ENCODE measurements at regions not wholly inside any gene's neighbourhood (a gene's known extent, or its start where the extent isn't known, plus 50 kb on each side); places are given as distances from the start of the nearest gene placed in this dataset.

GRCh38 chr4:107472265-107472948, 247.6 kb downstream of the PAPSS1 start:
- no peak for DNase-seq (ENCODE audit: extremely low read depth, low read depth)
- TF ChIP-seq, protein P1, sequence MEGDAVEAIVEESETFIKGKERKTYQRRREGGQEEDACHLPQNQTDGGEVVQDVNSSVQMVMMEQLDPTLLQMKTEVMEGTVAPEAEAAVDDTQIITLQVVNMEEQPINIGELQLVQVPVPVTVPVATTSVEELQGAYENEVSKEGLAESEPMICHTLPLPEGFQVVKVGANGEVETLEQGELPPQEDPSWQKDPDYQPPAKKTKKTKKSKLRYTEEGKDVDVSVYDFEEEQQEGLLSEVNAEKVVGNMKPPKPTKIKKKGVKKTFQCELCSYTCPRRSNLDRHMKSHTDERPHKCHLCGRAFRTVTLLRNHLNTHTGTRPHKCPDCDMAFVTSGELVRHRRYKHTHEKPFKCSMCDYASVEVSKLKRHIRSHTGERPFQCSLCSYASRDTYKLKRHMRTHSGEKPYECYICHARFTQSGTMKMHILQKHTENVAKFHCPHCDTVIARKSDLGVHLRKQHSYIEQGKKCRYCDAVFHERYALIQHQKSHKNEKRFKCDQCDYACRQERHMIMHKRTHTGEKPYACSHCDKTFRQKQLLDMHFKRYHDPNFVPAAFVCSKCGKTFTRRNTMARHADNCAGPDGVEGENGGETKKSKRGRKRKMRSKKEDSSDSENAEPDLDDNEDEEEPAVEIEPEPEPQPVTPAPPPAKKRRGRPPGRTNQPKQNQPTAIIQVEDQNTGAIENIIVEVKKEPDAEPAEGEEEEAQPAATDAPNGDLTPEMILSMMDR (IDR thresholded peaks at IDR 0.05; ENCODE audit: low read depth, low read length), result no peak

DNA sequence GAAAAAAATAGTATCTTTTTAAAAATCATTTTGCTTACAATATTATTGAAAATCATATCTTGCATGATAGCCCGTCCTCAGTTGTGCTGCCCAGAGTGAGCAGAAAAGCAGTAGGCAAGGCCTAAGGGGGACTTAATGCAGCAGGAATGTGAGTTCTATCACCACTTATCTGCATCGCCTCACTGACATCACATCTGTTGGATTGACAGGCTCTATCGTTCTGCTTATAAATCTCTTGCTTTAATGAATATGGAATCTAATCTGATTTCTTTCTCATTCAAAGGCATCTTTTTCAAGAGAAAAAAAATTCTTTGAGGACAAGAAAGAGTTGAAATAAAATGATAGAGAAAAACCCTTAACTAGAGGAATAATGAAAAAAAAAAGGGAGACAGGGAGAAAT, 249.9 kb downstream of the PAPSS1 start:
- DNase-seq (ENCODE audit: extremely low read depth, low read depth), result no peak
- TF ChIP-seq, protein P1 (IDR thresholded peaks at IDR 0.05; ENCODE audit: low read depth, low read length), result no peak

DNA sequence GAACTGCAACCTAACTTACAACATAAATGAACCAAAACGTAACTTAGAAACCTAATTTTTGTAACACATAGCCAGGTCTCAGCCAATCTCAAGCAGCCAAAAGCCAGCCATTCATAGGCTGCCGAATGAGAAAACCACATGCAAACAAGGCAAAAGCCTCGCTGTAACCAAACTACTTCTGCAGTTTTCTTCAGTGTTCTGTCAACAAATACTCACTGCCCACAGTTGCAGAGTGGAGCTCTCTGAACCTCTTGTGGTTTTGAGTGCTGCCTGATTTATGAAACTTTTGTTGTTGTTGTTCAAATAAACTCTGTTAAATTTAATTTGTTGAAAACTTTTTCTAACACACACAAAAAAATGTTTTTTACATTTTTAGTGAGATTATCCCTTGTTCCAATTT, 251.2 kb downstream of the PAPSS1 start:
- DNase-seq (ENCODE audit: extremely low read depth, low read depth), result no peak

DNA sequence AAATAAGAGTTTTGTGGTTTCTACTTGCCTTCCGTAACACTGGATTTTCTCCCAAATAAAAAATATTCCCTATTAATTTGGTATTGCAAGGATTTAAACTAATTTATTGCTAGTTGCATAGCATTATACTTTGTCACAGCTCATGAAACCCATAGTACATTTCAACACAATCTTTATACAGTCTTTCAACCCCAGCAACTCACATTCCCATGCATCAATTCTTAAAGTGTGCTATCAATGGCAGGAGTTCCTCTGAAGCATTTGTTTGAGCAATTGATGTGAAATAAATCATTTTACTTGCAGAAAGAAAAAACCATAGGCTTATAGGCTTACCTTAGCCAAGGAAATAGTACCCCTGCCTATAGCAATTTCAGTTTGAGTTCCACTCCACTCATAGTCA, 251.9 kb downstream of the PAPSS1 start:
- DNase-seq (ENCODE audit: extremely low read depth, low read depth), result no peak
- TF ChIP-seq, protein P1 (IDR thresholded peaks at IDR 0.05; ENCODE audit: low read depth, low read length), result no peak

More for the DNA sequence above, 251.2 kb downstream of the PAPSS1 start:
- TF ChIP-seq, protein P1 (IDR thresholded peaks at IDR 0.05; ENCODE audit: low read depth, low read length), result no peak

DNA sequence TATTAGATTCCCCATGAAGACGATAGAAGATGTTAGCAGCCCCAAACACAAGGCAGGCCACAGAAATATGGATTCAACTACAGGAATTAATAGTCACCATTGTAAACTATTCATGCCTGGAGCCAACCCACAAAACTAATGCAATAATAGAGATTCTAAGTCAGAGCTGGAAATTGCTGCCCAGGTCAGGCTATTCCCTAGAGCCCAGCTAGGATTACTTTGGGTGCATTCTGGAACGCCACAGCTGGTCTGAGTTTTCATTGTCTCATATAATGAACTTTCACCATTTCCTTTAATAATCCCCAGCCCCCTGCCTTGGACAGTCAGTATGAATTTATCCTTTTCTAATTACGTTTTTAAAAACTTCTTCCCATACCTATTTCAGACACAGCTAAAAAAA, 252.6 kb downstream of the PAPSS1 start:
- no peak for DNase-seq (ENCODE audit: extremely low read depth, low read depth)
- TF ChIP-seq, protein P1 (IDR thresholded peaks at IDR 0.05; ENCODE audit: low read depth, low read length), result no peak

DNA sequence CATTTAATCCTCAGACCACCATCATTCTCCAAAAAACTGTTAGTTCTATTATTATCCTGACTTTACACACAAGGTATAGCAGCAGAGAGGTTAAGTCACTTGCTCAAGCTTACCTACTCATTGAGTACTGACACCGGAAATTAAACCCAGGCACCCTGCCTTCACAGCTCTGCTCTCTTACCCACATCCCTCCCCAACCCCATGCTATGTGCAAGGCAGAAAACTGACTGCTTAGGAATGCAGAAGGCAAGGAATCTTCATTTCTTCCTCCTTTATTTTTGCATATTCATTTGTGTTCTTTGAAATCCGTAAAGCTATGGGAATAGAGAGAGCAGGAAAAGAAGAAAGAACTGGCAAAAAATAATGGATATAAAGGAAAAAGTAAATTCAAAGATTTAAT, 261.8 kb downstream of the PAPSS1 start:
- DNase-seq (ENCODE audit: extremely low read depth, low read depth), result no peak
- TF ChIP-seq, protein P1 (IDR thresholded peaks at IDR 0.05; ENCODE audit: low read depth, low read length), result no peak

DNA sequence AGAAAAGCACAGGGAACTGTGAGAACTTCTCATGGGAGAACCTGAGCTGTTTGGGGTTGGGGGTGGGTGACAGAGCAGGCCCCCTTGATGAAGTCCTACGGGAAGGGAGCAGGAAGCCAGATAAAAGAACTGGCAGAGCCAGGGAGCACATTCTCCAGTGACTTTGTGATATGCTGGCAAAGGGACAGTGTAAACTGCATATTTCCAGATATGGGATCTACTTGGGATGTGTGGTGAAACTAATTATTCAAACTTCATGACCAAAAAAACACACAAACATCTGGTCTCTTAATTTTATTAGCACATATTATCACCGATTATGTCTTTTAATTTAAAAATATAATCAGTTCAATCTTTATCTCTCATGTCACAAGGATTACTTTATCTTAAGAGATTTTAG, 266.0 kb downstream of the PAPSS1 start:
- TF ChIP-seq, protein P1 (IDR thresholded peaks at IDR 0.05; ENCODE audit: low read depth, low read length), result no peak
- no peak for DNase-seq (ENCODE audit: extremely low read depth, low read depth)

Measured in AG09319 (cell line).